ENCODE measurements at regions not wholly inside any gene's neighbourhood (a gene's known extent, or its start where the extent isn't known, plus 50 kb on each side); places are given as distances from the start of the nearest gene placed in this dataset.

GRCh38 chr4:119729835-119730670 is 101.4 kb upstream of the PDE5A start (continued):
- TF ChIP-seq HMGXB3 (CRISPR knock-in tag; IDR thresholded peaks at IDR 0.05; ENCODE audit: borderline replicate concordance) (no peak), ARID5B (CRISPR knock-in tag; IDR thresholded peaks at IDR 0.05) (peak; percentile 81), HMG20A (CRISPR knock-in tag; IDR thresholded peaks at IDR 0.05; ENCODE audit: borderline replicate concordance) (peak; percentile 68; the same call in 1 of the 2 replicates), CSRNP2 (CRISPR knock-in tag; conservative IDR thresholded peaks at IDR 0.05; ENCODE audit: low read depth) (no peak), GMEB1 (CRISPR knock-in tag; IDR thresholded peaks at IDR 0.05; ENCODE audit: borderline replicate concordance) (no peak), ELK4 (CRISPR knock-in tag; IDR thresholded peaks at IDR 0.05; ENCODE audit: borderline replicate concordance) (no peak), ZNF674 (CRISPR knock-in tag; IDR thresholded peaks at IDR 0.05; ENCODE audit: low read depth) (no peak), ZNF431 (CRISPR knock-in tag; IDR thresholded peaks at IDR 0.05; ENCODE audit: borderline replicate concordance, low read depth) (no peak), FOXA3 (CRISPR knock-in tag; IDR thresholded peaks at IDR 0.05) (peak; percentile 66), MTA1 (CRISPR knock-in tag; IDR thresholded peaks at IDR 0.05; ENCODE audit: borderline replicate concordance) (no peak), ZNF7 (CRISPR knock-in tag; IDR thresholded peaks at IDR 0.05) (no peak), ZNF576 (CRISPR knock-in tag; IDR thresholded peaks at IDR 0.05) (no peak)
